GM12873 (cell line): ENCODE measurements at regions not wholly inside any gene's neighbourhood (a gene's known extent, or its start where the extent isn't known, plus 50 kb on each side); places are given as distances from the start of the nearest gene placed in this dataset.

Experiments
- CTCF ChIP-seq: IDR thresholded peaks from 2 replicates; pipeline ENCODE4 v1.5.1; 2012; ENCODE audit warnings: low read depth, mild to moderate bottlenecking, moderate library complexity, low read length, control low read depth; ENCODE audit not compliant: insufficient read depth; ENCODE audit errors: missing control alignments

DNA sequence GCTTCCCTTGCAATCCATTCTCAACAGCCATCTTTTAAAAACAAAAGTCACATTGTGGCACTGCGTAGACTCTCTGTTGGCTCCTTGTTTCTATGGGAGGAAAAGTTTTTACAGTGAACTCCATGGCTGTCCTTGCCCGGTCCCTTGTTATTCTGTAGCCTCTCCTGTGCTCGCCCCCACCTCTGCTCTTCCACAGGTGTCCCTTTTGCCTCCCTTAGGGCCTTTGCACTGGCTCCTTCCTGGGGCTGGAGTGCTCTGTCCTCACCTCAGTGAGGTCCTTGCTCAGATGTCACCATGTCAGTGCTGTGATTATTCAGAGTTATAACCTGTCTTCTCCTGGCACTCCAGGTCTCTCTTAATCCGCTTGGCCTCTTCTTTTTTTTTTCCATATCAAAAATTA is 308.8 kb downstream of the DOCK8 start:
- no peak for TF ChIP-seq CTCF

GRCh38 chr9:524008-524407 is 309.3 kb downstream of the DOCK8 start:
- TF ChIP-seq CTCF = no peak

- TF ChIP-seq CTCF = no peak
Observed at GRCh38 chr9:526904-527591, 312.4 kb downstream of the DOCK8 start.

DNA sequence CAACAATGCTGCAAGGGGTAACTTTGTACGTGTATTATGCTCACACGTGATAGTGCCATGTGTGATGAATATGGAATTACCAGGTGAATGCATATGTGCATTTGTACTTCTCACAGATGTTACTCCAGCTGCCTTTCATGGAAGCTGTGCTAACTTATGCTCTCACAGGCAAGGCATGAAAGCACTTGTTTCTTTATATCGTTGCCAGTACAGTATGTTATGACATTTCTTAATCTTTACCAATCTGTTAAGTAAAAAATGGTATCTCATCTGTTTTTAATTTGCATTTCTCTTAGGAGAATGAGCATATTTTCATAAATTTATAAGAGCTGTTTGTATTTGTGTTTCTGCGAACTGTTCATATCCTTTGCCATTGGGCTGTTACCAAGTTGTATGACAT is 311.8 kb upstream of the DMRT1 start:
- TF ChIP-seq CTCF = no peak

- TF ChIP-seq CTCF = no peak
Observed at GRCh38 chr9:530681-531080, 310.8 kb upstream of the DMRT1 start.

DNA sequence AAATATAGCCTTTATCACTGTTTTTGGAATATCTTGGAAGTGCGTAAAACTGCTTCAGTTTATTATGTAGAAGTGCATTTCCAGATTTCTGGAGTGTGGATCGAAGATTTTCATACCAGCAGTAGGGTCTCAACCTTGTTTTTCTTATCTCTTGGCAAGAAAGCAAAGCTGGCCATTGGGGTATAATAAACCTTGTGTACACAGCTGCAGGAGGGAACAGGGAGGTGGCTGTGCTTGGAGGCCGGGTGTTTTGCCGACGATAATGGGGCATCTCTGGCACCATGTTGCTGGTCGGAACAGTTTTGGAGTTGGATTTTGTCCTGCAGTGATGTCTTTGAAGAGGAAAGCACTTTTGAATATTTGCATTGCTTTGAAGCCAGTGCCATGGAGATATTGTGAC is 308.8 kb upstream of the DMRT1 start:
- no peak for TF ChIP-seq CTCF

GRCh38 chr9:534886-535285 is 306.6 kb upstream of the DMRT1 start:
- no peak for TF ChIP-seq CTCF

- no peak for TF ChIP-seq CTCF
Observed at GRCh38 chr9:535356-535755, 306.1 kb upstream of the DMRT1 start.
